NCI-H1417 treated with DMSO at 0.1 percent for 48 hours (cell line): ENCODE measurements at regions not wholly inside any gene's neighbourhood (a gene's known extent, or its start where the extent isn't known, plus 50 kb on each side); places are given as distances from the start of the nearest gene placed in this dataset.
"Not testable (repeated sequence)": the region's sequence is repeated elsewhere in the genome, so short reads cannot be mapped to it uniquely, and the experiment has no call there.

ENCODE experiments used
- DNase-seq: peaks from one replicate; lab custom pipeline; 2025; lab: John Stamatoyannopoulos, UW

DNA sequence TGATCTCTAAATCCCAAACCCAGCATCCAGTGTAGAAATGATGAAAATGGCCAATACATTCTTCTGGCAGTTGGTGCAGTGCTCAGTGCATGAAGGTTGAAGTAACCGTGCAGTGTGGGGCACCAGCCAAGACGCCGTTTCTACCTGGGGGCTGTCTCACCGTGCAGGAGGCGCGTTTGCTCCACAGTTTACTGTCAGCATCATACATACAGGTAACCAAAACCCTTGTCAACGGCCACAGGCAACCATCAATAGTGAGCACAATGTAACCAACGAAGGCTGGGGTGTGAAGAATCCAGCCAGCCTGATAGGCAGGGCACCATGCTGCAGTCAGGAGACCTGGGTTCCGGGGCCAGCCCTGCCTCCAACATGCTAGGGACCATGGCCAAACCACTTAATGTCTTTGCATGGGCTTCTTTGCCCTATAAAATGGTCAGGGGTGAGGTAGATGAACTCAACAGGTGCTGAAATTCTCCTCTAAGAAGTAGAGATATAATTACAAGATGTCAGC is 127.5 kb upstream of the ID2 start:
- DNase-seq: no peak

GRCh38 chr2:8555543-8555942 is 126.3 kb upstream of the ID2 start:
- no peak for DNase-seq

- DNase-seq: no peak
Observed at GRCh38 chr2:8558096-8558495, 123.8 kb upstream of the ID2 start.

DNA sequence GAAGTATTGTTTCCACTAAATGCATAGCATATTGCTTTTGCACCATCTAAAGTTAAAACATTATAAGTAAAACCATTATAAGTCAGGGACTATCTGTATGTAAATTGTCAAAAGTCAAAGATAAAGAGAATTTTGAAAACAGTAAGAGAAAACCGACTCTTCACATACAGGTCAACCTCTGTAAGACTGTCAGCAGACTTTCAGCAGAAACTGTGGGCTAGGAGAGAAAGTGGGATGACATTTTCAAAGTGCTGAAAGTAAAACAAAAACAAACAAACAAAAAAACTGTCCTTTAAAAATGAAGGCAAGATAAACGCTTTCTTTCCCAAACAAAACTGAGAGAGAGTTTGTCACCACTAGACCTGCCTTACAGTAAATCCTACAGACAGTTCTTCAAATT is 122.9 kb upstream of the ID2 start:
- DNase-seq: no peak

DNA sequence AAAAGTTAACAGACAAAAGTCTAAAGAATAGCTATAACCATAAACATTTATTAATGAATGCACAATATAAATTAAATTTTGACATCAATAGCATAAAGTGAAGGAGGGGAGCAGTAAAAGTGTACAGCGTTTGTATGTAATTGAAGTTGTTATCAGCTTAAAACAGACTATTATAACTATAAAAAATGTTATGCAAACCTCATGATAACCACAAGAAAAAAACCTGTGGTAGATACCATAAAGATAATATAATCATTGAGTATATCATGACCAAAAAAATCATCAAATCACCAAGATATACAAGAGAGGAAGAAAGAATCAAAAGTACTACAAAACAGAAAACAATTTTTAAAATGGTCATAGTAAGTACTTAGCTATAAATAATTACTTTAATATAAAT is 122.1 kb upstream of the ID2 start:
- no peak for DNase-seq

DNA sequence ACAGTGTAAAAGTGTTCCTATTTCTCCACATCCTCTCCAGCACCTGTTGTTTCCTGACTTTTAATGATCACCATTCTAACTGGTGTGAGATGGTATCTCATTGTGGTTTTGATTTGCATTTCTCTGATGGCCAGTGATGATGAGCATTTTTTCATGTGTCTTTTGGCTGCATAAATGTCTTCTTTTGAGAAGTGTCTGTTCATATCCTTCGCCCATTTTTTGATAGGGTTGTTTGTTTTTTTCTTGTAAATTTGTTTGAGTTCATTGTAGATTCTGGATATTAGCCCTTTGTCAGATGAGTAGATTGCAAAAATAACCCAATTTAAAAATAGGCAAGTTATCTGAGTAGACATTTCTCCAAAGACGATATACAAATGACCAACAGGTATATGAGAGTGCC is 120.2 kb upstream of the ID2 start:
- not testable (repeated sequence) for DNase-seq

- DNase-seq: no peak
Observed at GRCh38 chr2:8563814-8564474, 117.9 kb upstream of the ID2 start.

DNA sequence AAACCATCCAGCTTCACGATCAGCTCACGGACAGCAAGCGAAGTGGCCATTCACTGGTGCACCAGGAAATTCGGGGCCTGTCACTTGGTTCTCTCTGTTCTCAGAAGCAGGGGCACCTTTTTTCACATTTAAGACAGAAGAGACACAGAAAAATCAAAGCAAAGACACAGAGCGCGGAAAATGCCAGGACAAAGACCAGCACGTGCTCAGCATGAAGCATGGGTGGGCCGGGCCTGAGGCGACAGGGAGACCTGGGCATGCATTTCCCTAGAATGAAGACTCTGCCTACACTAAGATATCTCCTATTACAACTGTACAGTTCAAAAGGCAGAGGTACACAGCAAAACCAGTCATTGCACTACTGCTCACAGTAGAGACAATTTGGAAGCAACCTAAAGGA is 117.4 kb upstream of the ID2 start:
- no peak for DNase-seq

- no peak for DNase-seq
Observed at GRCh38 chr2:8565399-8566154, 116.3 kb upstream of the ID2 start.

DNA sequence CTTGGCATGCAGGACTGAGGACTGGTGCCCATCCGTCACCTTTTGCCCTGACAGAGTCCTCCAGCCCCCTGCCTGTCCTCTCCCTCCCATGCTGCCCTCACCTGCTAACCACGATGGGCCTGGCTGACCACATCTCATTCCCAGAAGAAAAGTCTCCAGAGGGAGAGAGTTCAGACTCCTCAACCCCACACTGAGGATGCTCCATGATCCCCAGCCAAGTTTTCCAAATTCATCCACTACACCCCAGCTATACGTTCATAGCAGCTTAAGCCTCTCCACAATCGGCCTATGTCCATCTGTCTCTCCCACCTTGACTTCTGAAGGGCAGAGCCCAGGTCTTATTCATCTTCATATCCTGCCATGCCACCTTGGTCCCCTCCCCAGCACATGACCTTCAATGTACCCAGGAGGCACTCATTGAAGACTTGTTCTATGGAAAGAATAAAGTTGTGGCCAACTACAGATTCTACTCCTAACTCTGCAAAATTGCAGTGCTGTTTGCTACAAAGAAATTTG is 115.6 kb upstream of the ID2 start:
- DNase-seq: no peak

DNA sequence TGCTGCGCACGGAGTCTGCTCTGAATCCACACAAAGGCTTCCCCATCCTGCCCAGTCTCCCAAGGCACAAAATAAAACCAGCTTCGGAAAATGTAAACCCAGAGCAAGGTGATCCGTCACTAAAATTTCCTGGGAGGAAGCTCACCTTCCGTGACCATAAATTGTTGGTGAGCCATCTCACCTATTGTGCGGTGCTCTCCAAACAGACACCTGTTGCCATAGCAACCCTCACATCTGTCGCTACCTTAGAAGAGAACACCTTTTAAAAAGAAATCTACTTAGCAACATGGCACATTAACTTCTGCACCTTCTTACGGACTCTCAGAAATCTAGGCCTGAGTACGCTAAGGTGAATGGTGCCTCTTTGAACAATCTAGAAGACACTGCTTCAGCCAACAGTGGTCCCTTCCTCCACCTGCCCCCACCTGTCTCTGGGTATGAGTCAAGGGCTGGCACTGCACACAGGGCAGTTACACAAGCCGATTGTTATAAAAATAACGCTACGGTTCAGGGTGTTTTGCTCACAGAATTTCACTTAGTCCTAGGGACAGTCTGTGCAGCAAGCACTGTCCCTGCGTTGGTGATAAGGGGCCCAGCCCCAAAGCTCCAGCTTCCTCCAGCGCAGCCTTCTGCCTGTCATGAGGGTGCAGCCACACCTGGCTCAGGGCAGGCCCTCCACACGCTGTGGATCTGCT is 114.9 kb upstream of the ID2 start:
- peak; percentile 45 for DNase-seq

GRCh38 chr2:8567469-8568260 is 114.2 kb upstream of the ID2 start:
- DNase-seq: no peak

- no peak for DNase-seq
Observed at GRCh38 chr2:8568543-8569302, 113.1 kb upstream of the ID2 start.

DNA sequence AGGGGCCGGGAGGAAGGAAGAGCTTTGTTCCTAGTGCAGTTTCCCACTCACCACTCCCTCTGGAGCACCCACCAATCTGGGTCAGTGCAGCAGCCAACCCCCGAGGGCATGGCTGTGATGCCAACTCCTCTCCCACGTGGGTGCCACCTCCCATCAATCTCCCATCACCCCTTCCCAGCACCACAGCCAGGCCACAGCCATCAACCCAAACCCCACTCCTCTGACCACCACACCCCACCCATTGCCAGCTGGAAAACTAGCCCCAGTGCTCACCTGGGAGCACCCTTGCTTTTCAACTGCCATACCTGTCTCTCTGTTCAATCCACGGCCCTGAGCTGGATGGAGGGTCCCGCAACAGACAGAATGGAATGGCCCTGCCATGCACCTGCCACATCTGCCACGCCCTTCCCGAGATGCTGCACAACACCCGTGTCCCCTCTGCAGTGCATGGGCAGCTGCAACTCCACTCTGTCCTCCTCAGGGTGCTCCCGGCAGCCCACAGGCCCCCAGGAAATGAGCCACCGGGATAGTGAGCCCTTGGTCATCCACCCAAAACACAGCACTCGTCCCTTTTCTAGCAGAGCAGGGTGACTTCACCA is 112.4 kb upstream of the ID2 start:
- no peak for DNase-seq

DNA sequence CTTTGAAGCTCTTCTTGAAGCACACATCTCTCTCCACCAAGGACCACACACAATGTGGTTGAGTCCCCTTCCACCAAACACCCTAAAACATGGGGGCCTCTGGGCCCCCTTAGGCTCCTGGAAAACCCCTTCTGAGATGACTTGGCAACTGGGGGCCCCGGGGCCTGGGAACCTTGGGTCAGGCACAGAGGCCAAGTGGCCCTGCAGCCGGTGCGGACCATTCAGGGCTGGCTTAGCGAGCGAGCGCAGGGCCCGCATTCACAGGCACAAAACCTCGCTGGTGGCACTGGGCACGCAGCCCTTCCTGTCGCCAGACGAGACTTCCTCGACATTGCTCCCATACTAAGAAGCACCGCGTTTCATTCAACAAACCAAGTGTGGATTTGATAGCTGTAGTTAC is 111.2 kb upstream of the ID2 start:
- no peak for DNase-seq

GRCh38 chr2:8571301-8571791 is 110.5 kb upstream of the ID2 start:
- DNase-seq: no peak

DNA sequence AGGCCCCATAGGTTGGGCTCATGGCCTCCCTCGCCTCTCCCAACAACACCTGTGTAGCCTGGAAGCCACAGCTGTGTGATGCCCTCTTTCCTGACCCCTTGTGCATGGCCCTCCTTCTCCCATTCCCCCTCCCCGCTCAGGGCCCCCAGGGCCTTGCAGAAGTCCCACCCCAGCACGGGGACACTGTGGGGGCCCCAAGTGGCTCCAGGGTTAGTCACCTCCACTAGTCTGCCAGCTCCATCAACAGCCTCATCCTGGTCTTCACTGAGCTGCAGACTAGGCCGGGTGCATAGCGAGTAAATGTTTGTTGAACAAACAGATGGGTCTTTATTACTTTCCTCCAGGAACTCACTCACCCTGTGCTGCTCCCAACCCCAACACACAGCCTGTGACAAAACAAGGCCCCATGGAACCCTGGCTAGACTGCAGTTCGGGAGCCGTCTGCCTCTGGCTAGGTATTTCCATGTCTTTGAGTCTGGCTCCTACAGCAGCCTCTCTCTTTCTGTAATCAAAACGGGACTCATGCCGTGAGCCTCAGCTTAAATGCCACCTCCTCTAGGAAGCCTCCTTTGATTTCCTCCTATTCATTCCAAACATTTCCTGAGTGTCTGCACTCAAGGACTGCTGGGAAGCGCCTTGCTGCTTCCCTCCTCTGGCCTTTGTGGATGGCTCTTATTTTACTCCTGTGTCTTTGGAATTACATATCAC is 109.9 kb upstream of the ID2 start:
- no peak for DNase-seq

- DNase-seq: no peak
Observed at GRCh38 chr2:8572712-8573233, 109.1 kb upstream of the ID2 start.

- peak; percentile 56 for DNase-seq
Observed at GRCh38 chr2:8573234-8573941, 108.5 kb upstream of the ID2 start.
